ENCODE measurements at regions not wholly inside any gene's neighbourhood (a gene's known extent, or its start where the extent isn't known, plus 50 kb on each side); places are given as distances from the start of the nearest gene placed in this dataset.

- DNase-seq (ENCODE audit: low read depth in 1 of 2, low spot score in 1 of 2): no peak
Observed at GRCh38 chr1:221604948-221605347, 136.9 kb downstream of the DUSP10 start.

GRCh38 chr1:221605569-221605968, 136.3 kb downstream of the DUSP10 start:
- DNase-seq (ENCODE audit: low read depth in 1 of 2, low spot score in 1 of 2): no peak

DNA sequence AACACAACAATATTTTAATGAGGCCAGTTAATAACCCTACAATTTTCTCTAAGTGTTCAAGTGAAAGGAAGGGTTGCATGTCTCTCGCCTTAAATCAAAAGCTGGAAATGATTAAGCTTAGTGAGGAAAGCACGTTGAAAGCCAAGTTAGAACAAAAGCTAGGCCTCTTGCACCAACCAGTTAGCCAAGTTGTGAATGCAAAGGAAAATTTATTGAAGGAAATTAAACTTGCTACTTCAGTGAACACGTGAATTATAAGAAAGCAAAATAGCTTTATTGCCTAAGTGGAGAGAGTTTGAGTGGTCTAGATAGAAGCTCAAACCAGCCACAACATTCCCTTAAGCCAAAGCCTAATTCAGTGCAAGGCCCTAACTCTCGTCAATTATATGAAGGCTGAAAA, 135.6 kb downstream of the DUSP10 start:
- DNase-seq (ENCODE audit: low read depth in 1 of 2, low spot score in 1 of 2): no peak

GRCh38 chr1:221608835-221609320, 133.0 kb downstream of the DUSP10 start:
- no peak for DNase-seq (ENCODE audit: low read depth in 1 of 2, low spot score in 1 of 2)

DNA sequence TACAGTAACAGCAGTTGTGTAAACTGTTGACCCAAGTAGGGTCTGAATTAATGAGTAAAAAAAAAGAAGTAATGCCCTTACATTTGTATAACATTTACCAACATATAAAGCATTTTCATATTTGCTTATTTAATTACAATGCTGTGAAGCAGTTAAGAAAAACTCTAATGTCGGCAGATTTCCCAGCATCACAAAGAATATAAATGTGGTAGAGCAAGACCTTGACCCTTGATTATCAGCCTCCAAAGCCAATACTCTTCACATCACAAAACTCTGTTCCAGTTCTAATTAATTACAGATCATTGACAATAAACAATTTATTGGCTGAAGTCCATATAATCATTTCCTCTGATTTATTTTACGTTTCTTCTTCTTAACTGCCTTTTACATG, 130.2 kb downstream of the DUSP10 start:
- DNase-seq (ENCODE audit: low read depth in 1 of 2, low spot score in 1 of 2): no peak

DNA sequence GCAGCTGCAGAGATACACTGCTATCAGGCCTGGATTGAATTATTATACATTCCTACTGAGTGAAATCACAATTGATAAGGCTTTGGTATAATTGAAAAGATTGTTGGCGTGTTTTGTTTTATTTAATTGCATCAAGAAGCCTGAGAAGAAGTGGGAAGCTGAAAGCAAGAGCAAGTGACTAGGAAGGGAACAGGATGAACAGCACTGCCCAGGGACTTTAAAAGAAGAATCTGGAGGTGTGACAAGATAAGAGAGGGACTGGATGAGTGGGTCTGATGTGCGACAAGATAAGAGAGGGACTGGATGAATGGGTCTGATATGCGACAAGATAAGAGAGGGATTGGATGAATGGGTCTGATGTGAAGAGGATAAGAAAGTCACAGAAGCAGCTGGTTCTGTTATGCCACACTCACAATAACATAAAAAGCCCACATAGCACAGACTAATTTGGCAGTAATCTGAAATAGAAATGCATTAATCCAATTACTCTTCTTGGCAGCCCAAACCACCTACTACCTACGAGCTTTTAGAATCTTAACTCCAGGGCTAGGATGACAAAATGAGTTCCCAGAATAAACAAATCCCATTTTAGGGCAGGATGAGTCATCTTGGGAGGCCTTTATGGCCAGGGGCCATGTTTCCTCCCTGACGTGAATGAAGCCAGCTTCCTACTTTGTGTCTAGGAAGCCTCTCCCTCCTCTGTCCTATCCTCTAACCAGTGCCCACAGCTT, 129.7 kb downstream of the DUSP10 start:
- no peak for DNase-seq (ENCODE audit: low read depth in 1 of 2, low spot score in 1 of 2)

DNA sequence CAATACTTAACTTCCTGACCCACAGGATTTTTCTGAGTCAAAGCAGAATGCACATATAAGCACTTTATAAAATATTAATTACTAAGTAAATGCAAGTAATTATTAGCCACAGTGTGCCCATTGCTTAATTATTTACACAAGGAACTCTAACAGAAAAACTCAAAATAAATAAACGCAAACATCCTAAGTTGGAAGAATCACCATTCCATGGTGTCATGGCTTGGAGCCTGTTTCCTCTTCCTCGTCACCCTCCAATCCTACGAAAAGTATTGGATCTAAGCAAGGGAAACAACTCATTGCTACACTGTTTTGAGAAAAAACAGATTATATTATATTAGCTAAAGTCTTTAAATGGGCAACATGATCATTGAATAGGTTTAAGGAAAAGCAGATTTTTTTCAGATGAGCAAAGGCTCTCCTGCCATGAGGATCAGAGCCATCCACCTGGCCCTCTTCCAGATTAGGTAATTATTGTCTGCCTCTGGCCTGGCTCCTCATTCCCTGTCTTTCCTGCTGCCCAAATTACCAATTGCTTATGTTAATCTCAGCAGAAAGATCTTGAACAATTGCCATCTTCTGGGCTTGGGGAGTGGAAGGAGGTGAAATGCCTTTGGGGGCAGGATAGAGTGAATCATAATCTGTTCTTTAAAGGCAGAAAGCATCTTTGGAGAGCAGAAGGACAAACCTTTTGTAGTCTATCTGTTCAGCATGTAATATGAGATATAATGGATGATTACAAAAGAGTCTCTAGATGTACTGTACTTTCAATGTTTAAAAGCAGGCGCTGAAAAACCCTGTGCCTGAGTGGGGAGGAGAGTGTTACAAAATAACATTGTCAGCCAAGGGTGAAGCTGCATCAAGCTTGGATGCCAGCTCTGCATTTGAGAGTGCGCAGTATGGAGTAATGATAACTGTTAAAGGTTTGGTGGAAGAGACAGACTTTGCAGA, 121.2 kb downstream of the DUSP10 start:
- no peak for DNase-seq (ENCODE audit: low read depth in 1 of 2, low spot score in 1 of 2)

DNA sequence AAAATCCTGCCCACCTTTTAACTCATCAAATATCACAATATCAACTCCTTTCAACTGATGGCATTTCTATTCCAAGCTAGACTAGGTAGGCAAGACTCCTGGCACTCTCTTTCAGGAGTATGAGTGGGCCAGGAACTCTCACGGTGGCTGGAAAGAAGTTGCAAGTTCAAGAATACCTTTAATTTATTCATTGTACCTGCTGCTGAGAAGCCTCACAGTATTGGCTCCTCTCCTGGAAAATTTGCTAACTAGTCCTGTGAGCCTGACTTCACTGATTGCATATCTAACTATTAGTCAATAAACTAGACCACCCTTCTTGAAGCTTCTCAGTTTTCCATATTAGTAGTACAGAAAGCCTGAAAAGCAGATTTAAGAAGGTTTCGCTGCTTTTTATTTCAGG, 120.2 kb downstream of the DUSP10 start:
- no peak for DNase-seq (ENCODE audit: low read depth in 1 of 2, low spot score in 1 of 2)

DNA sequence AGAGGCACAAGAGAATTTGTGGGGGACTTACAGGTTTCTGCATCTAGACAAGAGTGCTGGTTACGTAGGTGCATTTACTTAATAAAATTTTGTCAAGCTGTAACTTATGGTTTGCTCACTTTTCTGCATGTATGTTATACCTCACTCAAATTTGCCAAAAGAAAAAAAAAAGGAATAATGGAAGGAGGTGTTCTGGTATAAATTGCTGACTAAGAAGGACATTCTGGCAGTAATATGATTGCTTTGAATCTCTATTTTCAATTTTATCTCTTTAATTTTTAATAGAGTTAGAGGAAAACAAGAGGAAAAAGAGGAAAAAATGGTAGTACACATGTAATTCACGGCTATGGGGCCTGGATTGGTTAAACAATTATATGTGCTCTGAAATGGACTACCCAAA, 119.5 kb downstream of the DUSP10 start:
- no peak for DNase-seq (ENCODE audit: low read depth in 1 of 2, low spot score in 1 of 2)

DNA sequence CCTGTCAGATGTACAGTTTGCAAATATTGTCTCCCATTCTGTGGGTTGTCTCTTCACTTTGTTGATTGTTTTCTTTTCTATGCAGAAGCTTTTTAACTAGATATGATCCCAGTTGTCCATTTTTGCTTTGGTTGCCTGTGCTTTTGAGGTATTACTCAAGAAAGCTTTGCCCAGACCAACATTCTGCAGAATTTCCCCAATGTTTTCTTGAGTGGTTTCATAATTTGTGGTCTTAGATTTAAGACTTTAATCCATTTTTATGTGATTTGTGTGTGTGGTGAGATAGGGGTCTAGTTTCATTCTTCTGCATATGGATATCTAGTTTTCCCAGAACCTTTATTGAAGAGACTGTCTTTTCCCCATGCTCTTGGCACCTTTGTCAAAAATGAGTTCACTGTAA, 116.9 kb downstream of the DUSP10 start:
- DNase-seq (ENCODE audit: low read depth in 1 of 2, low spot score in 1 of 2): no peak

- no peak for DNase-seq (ENCODE audit: low read depth in 1 of 2, low spot score in 1 of 2)
Observed at GRCh38 chr1:221626041-221626440, 115.8 kb downstream of the DUSP10 start.

GRCh38 chr1:221630236-221630635, 111.7 kb downstream of the DUSP10 start:
- no peak for DNase-seq (ENCODE audit: low read depth in 1 of 2, low spot score in 1 of 2)

DNA sequence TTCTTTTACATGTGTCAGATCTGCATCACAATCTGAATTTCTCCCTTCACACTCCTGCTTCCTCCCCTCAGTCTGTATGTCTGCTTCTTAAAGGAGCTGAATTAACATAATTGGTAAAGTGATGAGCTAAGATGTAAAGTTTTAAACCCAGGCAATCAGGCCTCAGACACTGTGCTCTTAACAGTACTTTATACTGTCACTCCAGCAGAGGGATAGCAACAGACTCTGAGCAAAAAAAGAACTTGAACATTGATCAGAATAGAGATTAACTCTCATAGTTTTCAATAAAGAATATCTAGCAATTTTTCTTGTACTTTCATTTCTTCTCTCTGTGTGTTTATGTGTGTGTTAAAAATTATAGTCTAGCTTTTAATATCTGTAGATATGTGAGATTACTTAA, 110.3 kb downstream of the DUSP10 start:
- no peak for DNase-seq (ENCODE audit: low read depth in 1 of 2, low spot score in 1 of 2)

DNA sequence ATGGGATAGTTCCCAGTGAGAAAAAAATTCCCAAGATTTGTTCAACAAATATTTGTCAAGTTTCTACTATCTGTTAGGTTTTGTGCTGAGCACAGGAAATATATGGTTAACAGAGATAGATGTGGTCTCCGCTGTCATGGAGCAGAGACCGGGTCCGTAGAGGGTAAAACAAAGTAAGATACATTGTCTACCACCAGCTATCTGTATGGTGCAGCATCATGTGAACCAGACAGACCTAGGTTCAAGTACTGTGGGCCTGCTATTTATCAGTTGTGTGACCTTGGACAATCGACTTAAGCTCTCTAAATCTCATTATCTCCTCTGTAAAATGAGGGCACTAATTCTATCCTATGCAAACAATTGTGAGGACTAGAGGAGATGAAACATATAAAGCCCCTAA, 109.8 kb downstream of the DUSP10 start:
- no peak for DNase-seq (ENCODE audit: low read depth in 1 of 2, low spot score in 1 of 2)

- no peak for DNase-seq (ENCODE audit: low read depth in 1 of 2, low spot score in 1 of 2)
Observed at GRCh38 chr1:221633841-221634409, 108.0 kb downstream of the DUSP10 start.

GRCh38 chr1:221634606-221635005, 107.3 kb downstream of the DUSP10 start:
- DNase-seq (ENCODE audit: low read depth in 1 of 2, low spot score in 1 of 2): no peak

DNA sequence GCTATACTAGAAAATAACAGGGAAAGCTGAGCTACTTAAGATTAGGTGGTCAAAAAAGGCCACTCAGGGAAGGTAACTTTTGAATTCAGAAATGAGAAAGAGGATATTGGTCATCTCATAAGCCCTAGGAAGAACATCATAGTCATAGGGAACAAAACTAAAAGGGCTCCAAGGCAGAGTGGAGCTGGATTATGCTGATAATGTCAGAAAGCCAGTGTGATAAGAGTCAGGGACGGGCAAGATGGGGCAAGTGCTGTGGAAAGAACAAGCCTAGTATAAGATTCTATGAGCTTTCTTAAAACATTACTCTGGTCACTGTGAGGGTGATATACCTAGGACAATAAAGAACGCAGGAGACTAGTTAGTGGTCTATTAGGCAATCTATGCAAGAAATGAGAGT, 106.6 kb downstream of the DUSP10 start:
- no peak for DNase-seq (ENCODE audit: low read depth in 1 of 2, low spot score in 1 of 2)

DNA sequence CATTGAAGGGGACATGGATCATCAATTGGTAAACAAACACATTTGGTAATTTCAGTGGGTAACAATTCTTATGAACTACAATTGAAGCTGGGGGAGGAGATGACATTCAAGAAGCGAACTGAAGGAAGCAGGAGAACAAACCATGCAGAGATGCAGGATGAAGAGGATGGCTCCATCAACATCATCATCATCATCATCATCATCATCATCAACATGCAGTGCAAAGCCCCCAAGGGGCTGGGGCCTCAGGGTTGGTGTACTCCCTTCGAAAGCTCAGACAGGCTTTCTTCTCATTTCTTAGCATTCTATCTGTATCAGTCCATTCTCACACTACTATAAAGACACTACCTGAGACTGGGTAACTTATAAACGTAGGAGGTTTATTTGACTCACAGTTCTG, 105.8 kb downstream of the DUSP10 start:
- DNase-seq (ENCODE audit: low read depth in 1 of 2, low spot score in 1 of 2): no peak

DNA sequence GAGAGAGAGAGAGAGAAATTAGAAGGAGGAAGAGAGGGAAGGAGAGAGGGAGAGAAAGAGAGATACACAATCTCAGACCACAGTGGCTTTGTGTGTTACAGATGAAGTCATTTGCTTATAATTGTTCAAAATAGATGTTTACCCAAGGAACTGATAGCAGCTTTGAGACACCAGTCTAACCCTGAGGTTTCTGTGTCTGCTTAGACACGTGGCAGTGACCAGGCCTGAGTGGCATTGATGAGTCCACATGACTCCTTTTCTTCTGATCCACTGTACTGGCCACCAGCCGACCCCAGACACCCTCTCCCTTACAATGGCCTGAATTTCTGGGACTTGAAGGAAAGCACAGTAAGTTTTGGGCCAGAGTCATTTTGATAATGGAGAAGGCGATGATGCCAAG, 104.9 kb downstream of the DUSP10 start:
- DNase-seq (ENCODE audit: low read depth in 1 of 2, low spot score in 1 of 2): no peak

DNA sequence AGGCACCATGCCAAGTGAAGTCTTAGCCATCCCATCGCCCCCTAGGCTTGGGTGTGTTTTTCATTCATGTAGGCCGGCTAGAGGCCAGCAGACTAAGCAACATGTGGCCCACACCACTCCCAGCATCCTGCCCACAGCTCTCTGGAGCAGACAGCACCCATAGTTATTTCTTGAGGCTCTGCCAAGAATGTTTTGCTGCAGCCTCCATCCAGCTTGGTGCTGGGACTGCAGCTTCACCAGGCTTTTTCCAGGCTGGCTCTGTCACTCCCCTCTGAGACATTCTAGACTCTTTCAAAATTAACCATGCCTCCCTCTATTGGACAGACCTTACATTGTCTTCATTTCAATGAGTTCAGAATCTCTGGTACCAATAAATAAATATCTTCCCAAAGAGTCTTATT, 104.2 kb downstream of the DUSP10 start:
- DNase-seq (ENCODE audit: low read depth in 1 of 2, low spot score in 1 of 2): no peak

GRCh38 chr1:221638595-221638994, 103.3 kb downstream of the DUSP10 start:
- DNase-seq (ENCODE audit: low read depth in 1 of 2, low spot score in 1 of 2): no peak

DNA sequence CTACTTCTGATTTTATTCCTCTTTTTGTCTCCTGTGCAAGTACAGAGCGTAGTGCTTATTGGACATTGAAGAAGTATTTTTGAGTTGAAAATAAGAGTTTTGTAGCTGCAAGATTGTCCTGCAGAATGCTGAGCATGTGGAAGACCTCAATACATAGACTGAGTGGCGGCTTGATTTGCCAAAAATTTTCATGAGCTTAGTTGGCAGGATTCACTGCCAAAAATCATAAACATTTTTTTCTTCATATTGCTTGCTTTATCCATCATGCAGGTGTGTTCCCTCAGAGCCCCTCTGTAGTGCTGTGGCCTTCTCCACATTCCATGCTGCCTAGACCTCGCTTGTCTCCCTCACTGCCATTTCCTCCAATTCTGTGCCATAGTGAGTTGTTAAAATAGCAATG, 100.1 kb downstream of the DUSP10 start:
- DNase-seq (ENCODE audit: low read depth in 1 of 2, low spot score in 1 of 2): no peak

Measured in activated T-helper 1 cell treated with anti-CD3 and anti-CD28 coated beads, Interleukin-2, amount 50 U/mL, for 16 hours (primary cell).